Stomach (tissue), 4 donors: ENCODE measurements at regions not wholly inside any gene's neighbourhood (a gene's known extent, or its start where the extent isn't known, plus 50 kb on each side); places are given as distances from the start of the nearest gene placed in this dataset.

ENCODE experiments used
- CTCF ChIP-seq, 7 experiments: fragments of 450-650 bp in 4 of 7; fragments of 200-600 bp in 3 of 7; sonication (generic) in 3 of 7; IDR thresholded peaks; one replicate each; pipeline ENCODE4 v1.5.1; 2016 to 2019; ENCODE audit warnings: antibody characterized with exemption in 7 of 7, control low read depth in 2 of 7, mild to moderate bottlenecking in 1 of 7
- EP300 ChIP-seq: sonication (generic); formaldehyde crosslinking; IDR thresholded peaks from one replicate; pipeline ENCODE4 v1.6.1; 2017; ENCODE audit warnings: antibody characterized with exemption
- POLR2A ChIP-seq, 4 donors: fragments of 450-650 bp; IDR thresholded peaks; one replicate each; pipeline ENCODE4 v1.6.1; 2016; ENCODE audit warnings: antibody characterized with exemption in 4 of 4, control low read depth in 2 of 4, mild to moderate bottlenecking in 1 of 4, moderate library complexity in 1 of 4
- POLR2AphosphoS5 ChIP-seq, 3 donors: sonication (generic); formaldehyde crosslinking; IDR thresholded peaks; one replicate each; pipeline ENCODE4 v1.6.1; 2016; ENCODE audit warnings: antibody characterized with exemption in 3 of 3

DNA sequence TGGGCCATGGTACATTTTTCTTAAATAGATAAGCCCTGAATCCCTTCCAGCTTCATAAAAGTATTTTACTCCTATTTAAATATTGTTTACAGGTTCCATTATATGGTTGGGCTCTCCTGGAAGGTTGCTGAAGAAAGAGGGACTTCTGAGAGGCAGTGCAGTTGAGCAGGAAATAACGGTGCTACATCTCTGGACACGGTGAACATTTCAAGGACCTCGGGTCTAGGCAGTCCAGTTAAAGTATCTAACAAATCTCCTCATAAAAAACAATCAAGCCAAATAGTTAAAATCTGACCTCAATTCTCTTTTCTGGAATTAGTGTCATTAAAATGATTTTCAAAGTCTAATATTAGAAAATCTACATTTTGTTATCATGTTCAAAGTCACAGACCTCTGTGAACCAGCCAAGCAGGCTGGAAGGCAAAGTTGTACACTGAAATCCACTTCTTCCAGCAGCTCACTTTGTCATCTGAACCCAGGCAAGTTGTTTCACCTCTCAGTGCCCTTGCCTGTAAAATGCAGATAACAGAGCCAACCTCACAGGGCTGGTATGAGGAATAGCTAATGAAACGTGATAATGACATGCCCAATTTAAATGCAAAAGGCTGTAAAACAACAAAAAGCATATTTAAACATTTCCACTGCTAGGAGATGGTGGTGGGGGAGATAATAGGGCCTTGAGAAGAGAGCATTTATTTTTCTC is 267.0 kb upstream of the KLF3 start:
- TF ChIP-seq CTCF (IDR thresholded peaks at IDR 0.05) (no peak), EP300 (no peak), POLR2A (IDR thresholded peaks at IDR 0.05) (no peak), POLR2AphosphoS5 (IDR thresholded peaks at IDR 0.05) (no peak)
